ENCODE measurements at regions not wholly inside any gene's neighbourhood (a gene's known extent, or its start where the extent isn't known, plus 50 kb on each side); places are given as distances from the start of the nearest gene placed in this dataset.
"Not testable (repeated sequence)": the region's sequence is repeated elsewhere in the genome, so short reads cannot be mapped to it uniquely, and the experiment has no call there.

DNA sequence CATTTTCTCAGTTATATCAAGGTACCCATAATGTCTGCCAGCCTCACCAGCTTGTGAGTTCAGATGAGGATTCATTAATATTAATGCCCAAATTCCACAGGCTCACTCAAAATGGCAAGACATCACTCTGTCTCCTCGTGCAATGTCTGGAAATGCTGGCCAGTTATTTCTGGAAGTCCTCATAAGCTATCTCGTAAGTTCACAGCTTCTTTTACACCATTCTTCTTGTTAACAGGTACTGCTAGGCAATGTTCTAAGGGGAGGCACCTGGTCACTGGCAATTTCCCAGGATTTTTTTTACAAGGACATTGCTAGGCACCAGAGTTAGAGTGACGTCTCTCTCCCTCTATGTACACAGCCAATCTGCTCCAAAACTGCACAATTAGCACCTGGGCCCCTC lies 80.2 kb upstream of the SEMA3C start:
- TF ChIP-seq, protein P1, sequence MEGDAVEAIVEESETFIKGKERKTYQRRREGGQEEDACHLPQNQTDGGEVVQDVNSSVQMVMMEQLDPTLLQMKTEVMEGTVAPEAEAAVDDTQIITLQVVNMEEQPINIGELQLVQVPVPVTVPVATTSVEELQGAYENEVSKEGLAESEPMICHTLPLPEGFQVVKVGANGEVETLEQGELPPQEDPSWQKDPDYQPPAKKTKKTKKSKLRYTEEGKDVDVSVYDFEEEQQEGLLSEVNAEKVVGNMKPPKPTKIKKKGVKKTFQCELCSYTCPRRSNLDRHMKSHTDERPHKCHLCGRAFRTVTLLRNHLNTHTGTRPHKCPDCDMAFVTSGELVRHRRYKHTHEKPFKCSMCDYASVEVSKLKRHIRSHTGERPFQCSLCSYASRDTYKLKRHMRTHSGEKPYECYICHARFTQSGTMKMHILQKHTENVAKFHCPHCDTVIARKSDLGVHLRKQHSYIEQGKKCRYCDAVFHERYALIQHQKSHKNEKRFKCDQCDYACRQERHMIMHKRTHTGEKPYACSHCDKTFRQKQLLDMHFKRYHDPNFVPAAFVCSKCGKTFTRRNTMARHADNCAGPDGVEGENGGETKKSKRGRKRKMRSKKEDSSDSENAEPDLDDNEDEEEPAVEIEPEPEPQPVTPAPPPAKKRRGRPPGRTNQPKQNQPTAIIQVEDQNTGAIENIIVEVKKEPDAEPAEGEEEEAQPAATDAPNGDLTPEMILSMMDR (IDR thresholded peaks at IDR 0.05; ENCODE audit: insufficient read depth in 1 of 2, low read depth in 1 of 2, low read length in 1 of 2, severe bottlenecking in 1 of 2, unreplicated experiment in 1 of 2), result no peak
- no peak overlapping the region for H3K27ac Mint-ChIP-seq (ENCODE audit: unreplicated experiment)
- ChIA-PET CTCF (no interaction called here), POLR2A (no interaction called here)
- no peaks in the 10 kb centered on the region for H3K4me1 ChIP-seq
- H3K9me3 ChIP-seq, result no peaks in the 10 kb centered on the region
- no peaks in the 10 kb centered on the region for H3K27me3 ChIP-seq (replicated peaks; ENCODE audit: control insufficient read depth, insufficient read depth, low read length)
- no peaks in the 10 kb centered on the region for H3K36me3 Mint-ChIP-seq (ENCODE audit: insufficient read depth, unreplicated experiment)
- H3K4me3 ChIP-seq (ENCODE audit: low read depth, low read length), result no peak overlapping the region
- no peaks in the 10 kb centered on the region for H3K36me3 ChIP-seq (ENCODE audit: control insufficient read depth, insufficient read depth, low read length)
- no peaks in the 10 kb centered on the region for H3K27me3 Mint-ChIP-seq (ENCODE audit: insufficient read depth, unreplicated experiment)
- no peak for DNase-seq
- intact Hi-C loops (cut with micrococcal nuclease; ENCODE audit: unreplicated experiment), result no loop called here
- H3K4me1 Mint-ChIP-seq (ENCODE audit: low read depth, unreplicated experiment), result no peaks in the 10 kb centered on the region
- H3K4me3 Mint-ChIP-seq (ENCODE audit: unreplicated experiment), result no peak overlapping the region
- BruUV-seq (replicated peaks), result no TSS peak
- peaks cover 10% of the 10 kb centered on the region for H3K9me3 Mint-ChIP-seq (ENCODE audit: unreplicated experiment)

DNA sequence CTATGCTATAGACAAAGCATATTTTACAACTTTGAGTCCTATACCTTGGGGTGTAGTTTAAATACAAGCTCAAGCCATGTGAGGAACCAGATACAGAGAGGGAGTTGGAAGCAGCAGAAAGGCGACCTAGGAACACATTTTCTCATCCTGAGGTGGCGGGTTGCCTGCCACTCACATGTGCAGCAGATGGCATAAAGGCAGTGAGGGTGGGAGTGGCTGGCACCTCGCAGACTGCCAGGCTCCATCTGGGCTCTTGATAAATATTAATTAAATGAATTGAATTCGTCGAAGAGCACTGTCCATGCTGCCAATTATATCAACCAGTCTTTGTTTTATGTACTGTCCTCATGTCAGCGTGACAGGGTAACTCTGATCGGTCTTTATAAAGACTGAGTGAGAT lies 79.0 kb upstream of the SEMA3C start:
- Histone ChIP-seq H3K36me3 (ENCODE audit: control insufficient read depth, insufficient read depth, low read length) (no peaks in the 10 kb centered on the region), H3K4me3 (ENCODE audit: low read depth, low read length) (no peak overlapping the region), H3K27me3 (replicated peaks; ENCODE audit: control insufficient read depth, insufficient read depth, low read length) (no peaks in the 10 kb centered on the region), H3K9me3 (no peaks in the 10 kb centered on the region), H3K4me1 (no peaks in the 10 kb centered on the region)
- H3K4me3 Mint-ChIP-seq (ENCODE audit: unreplicated experiment), result no peak overlapping the region
- no peaks in the 10 kb centered on the region for H3K4me1 Mint-ChIP-seq (ENCODE audit: low read depth, unreplicated experiment)
- TF ChIP-seq, protein P1 (IDR thresholded peaks at IDR 0.05; ENCODE audit: insufficient read depth in 1 of 2, low read depth in 1 of 2, low read length in 1 of 2, severe bottlenecking in 1 of 2, unreplicated experiment in 1 of 2), result no peak
- POLR2A ChIA-PET, result no interaction called here
- no peaks in the 10 kb centered on the region for H3K27me3 Mint-ChIP-seq (ENCODE audit: insufficient read depth, unreplicated experiment)
- no peak overlapping the region for H3K27ac Mint-ChIP-seq (ENCODE audit: unreplicated experiment)
- BruUV-seq (replicated peaks), result no TSS peak
- CTCF ChIA-PET, result no interaction called here
- H3K36me3 Mint-ChIP-seq (ENCODE audit: insufficient read depth, unreplicated experiment), result no peaks in the 10 kb centered on the region
- intact Hi-C loops (cut with micrococcal nuclease; ENCODE audit: unreplicated experiment), result no loop called here
- no peak for DNase-seq
- H3K9me3 Mint-ChIP-seq (ENCODE audit: unreplicated experiment), result peaks cover 10% of the 10 kb centered on the region

DNA sequence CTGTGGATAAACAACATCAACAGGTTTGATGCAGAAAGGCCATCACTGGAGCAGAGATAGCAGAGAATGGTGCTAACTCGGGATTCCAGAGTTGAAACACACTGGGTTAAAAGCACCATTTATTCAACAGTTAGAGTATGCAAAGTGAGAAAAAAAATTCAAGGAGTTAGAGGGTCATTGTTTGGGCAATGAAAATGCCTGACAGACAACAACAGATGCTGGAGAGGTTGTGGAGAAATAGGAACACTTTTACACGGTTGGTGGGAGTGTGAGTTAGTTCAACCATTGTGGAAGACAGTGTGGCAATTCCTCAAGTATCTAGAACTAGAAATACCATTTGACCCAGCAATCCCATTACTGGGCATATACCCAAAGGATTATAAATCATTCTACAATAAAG lies 77.4 kb upstream of the SEMA3C start:
- H3K4me1 ChIP-seq; POLR2A ChIA-PET; H3K27ac Mint-ChIP-seq (ENCODE audit: unreplicated experiment); H3K9me3 ChIP-seq; H3K36me3 Mint-ChIP-seq (ENCODE audit: insufficient read depth, unreplicated experiment); CTCF ChIA-PET; intact Hi-C loops (cut with micrococcal nuclease; ENCODE audit: unreplicated experiment); H3K27me3 Mint-ChIP-seq (ENCODE audit: insufficient read depth, unreplicated experiment); H3K36me3 ChIP-seq (ENCODE audit: control insufficient read depth, insufficient read depth, low read length); H3K9me3 Mint-ChIP-seq (ENCODE audit: unreplicated experiment); H3K4me3 Mint-ChIP-seq (ENCODE audit: unreplicated experiment); H3K4me1 Mint-ChIP-seq (ENCODE audit: low read depth, unreplicated experiment); DNase-seq; BruUV-seq (replicated peaks); H3K27me3 ChIP-seq (replicated peaks; ENCODE audit: control insufficient read depth, insufficient read depth, low read length); H3K4me3 ChIP-seq (ENCODE audit: low read depth, low read length): not testable (repeated sequence)

DNA sequence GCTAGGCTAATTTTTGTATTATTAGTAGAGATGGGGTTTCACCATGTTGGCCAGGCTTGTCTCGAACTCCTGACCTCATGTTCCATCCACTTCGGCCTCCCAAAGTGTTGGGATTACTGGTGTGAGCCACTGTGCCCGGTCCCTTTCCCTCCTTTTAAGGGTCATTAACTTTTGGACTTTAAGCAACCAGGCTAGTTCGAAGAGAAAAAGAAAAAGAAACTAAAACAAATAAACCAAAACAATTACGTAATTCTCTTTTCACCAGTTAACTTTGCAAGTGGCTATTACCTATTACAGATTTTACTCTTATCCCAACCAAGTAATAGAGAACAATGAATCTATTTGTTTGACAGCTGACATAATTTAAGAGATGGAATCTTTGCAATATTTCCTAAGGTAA lies 72.8 kb upstream of the SEMA3C start:
- POLR2A ChIA-PET, result no interaction called here
- H3K27me3 Mint-ChIP-seq (ENCODE audit: insufficient read depth, unreplicated experiment), result no peaks in the 10 kb centered on the region
- Histone ChIP-seq H3K36me3 (ENCODE audit: control insufficient read depth, insufficient read depth, low read length) (no peaks in the 10 kb centered on the region), H3K4me1 (no peaks in the 10 kb centered on the region), H3K9me3 (no peaks in the 10 kb centered on the region), H3K4me3 (ENCODE audit: low read depth, low read length) (no peak overlapping the region), H3K27me3 (replicated peaks; ENCODE audit: control insufficient read depth, insufficient read depth, low read length) (no peaks in the 10 kb centered on the region)
- no peak overlapping the region for H3K27ac Mint-ChIP-seq (ENCODE audit: unreplicated experiment)
- DNase-seq, result no peak
- intact Hi-C loops (cut with micrococcal nuclease; ENCODE audit: unreplicated experiment), result no loop called here
- H3K36me3 Mint-ChIP-seq (ENCODE audit: insufficient read depth, unreplicated experiment), result no peaks in the 10 kb centered on the region
- no peak overlapping the region for H3K4me3 Mint-ChIP-seq (ENCODE audit: unreplicated experiment)
- TF ChIP-seq, protein P1 (IDR thresholded peaks at IDR 0.05; ENCODE audit: insufficient read depth in 1 of 2, low read depth in 1 of 2, low read length in 1 of 2, severe bottlenecking in 1 of 2, unreplicated experiment in 1 of 2), result no peak
- H3K9me3 Mint-ChIP-seq (ENCODE audit: unreplicated experiment), result peaks cover 10% of the 10 kb centered on the region
- no peaks in the 10 kb centered on the region for H3K4me1 Mint-ChIP-seq (ENCODE audit: low read depth, unreplicated experiment)
- BruUV-seq (replicated peaks), result no TSS peak
- CTCF ChIA-PET, result no interaction called here
